B cell (primary cell): ENCODE measurements at regions not wholly inside any gene's neighbourhood (a gene's known extent, or its start where the extent isn't known, plus 50 kb on each side); places are given as distances from the start of the nearest gene placed in this dataset.

Source experiments
- ATAC-seq: fragments of 200-7000 bp; cut with Tn5 transposase; one replicate; pipeline ENCODE4 v1.10.0; 2021; ENCODE audit warnings: low read depth, mild to moderate bottlenecking, moderate number of reproducible peaks, moderate library complexity
- CTCF ChIA-PET: fragments of 350-600 bp; sonication (Branson Sonifier 250); formaldehyde crosslinking; loops from one replicate; lab custom pipeline; 2021; ENCODE audit warnings: antibody characterized with exemption, inconsistent platforms; lab: Charles Lee
- POLR2A ChIA-PET: fragments of 350-600 bp; sonication (Branson Sonifier 250); formaldehyde crosslinking; loops from one replicate; lab custom pipeline; 2021; ENCODE audit warnings: antibody characterized with exemption; lab: Charles Lee
- DNase-seq: peaks from one replicate; pipeline ENCODE4 v3.0.0; 2013
- H2AFZ ChIP-seq: 2 replicates; pipeline ENCODE4 v1.6.1; 2012; ENCODE audit warnings: mild to moderate bottlenecking, low read depth, low read length; ENCODE audit not compliant: insufficient read depth, poor library complexity, severe bottlenecking
- H3K27ac ChIP-seq, 2 donors: 1 replicate in 1 of 2; 2 replicates in 1 of 2; pipeline ENCODE4 v1.5.1; 2012 to 2013; ENCODE audit warnings: low read length in 2 of 2, mild to moderate bottlenecking in 2 of 2, moderate library complexity in 1 of 2
- H3K27me3 ChIP-seq, 4 experiments: fragments of 200-600 bp in 1 of 4; sonication (generic) in 1 of 4; replicated peaks in 1 of 4; 1 replicate in 2 of 4; 2 replicates in 2 of 4; pipeline versions ENCODE4 v1.6.1 to v1.7.0; 2013 to 2016; ENCODE audit warnings: low read length in 3 of 4, mild to moderate bottlenecking in 2 of 4, mixed read lengths in 1 of 4, moderate library complexity in 1 of 4; ENCODE audit not compliant: insufficient read depth in 4 of 4, control insufficient read depth in 3 of 4; ENCODE audit errors: control extremely low read depth in 1 of 4
- H3K36me3 ChIP-seq, 2 experiments: replicated peaks in 1 of 2; 1 replicate in 1 of 2; 2 replicates in 1 of 2; pipeline versions ENCODE4 v1.6.1 to v1.7.1; 2013; ENCODE audit warnings: low read length in 1 of 2; ENCODE audit not compliant: insufficient read depth in 2 of 2, control insufficient read depth in 1 of 2; ENCODE audit errors: control extremely low read depth in 1 of 2, extremely low read depth in 1 of 2
- H3K4me1 ChIP-seq, 2 donors: fragments of 200-600 bp in 1 of 2; sonication (generic) in 1 of 2; 1 replicate in 1 of 2; 2 replicates in 1 of 2; pipeline versions ENCODE4 v1.5.1 to v1.6.1; 2013 to 2017; ENCODE audit warnings: low read length in 2 of 2; ENCODE audit not compliant: control insufficient read depth in 2 of 2, insufficient read depth in 2 of 2
- H3K4me2 ChIP-seq: replicated peaks from 2 replicates; pipeline ENCODE3; 2012; ENCODE audit warnings: mild to moderate bottlenecking, low read depth, low read length; ENCODE audit not compliant: poor library complexity, severe bottlenecking
- H3K4me3 ChIP-seq, 5 experiments: fragments of 200-600 bp in 1 of 5; sonication (generic) in 1 of 5; 1 replicate in 3 of 5; 2 replicates in 2 of 5; pipeline versions ENCODE4 v1.5.1 to v1.7.0; 2011 to 2016; ENCODE audit warnings: low read length in 4 of 5, mild to moderate bottlenecking in 4 of 5, low read depth in 2 of 5, control low read depth in 1 of 5, moderate library complexity in 1 of 5; ENCODE audit not compliant: insufficient read depth in 1 of 5; ENCODE audit errors: control extremely low read depth in 1 of 5, extremely low read depth in 1 of 5
- H3K79me2 ChIP-seq: fragments of 200-600 bp; sonication (generic); one replicate; pipeline ENCODE4 v1.6.0; 2016; ENCODE audit warnings: low read length; ENCODE audit not compliant: control insufficient read depth, insufficient read depth
- H3K9ac ChIP-seq: fragments of 200-600 bp; sonication (generic); 2 replicates; pipeline ENCODE4 v1.6.1; 2017; ENCODE audit warnings: mild to moderate bottlenecking, low read length, moderate library complexity
- H3K9me3 ChIP-seq, 3 donors: one replicate each; pipeline versions ENCODE4 v1.6.1 to v1.7.1; 2013; ENCODE audit warnings: low read length in 2 of 3; ENCODE audit not compliant: control insufficient read depth in 2 of 3, insufficient read depth in 1 of 3; ENCODE audit errors: control extremely low read depth in 1 of 3
- H4K20me1 ChIP-seq: 2 replicates; pipeline ENCODE4 v1.6.0; 2012; ENCODE audit warnings: mild to moderate bottlenecking, low read length; ENCODE audit not compliant: insufficient read depth, control insufficient read depth, poor library complexity, severe bottlenecking
- H3K27ac Mint-ChIP-seq: one replicate; pipeline ENCODE4 v1.8.0; 2021; ENCODE audit warnings: mixed read lengths
- H3K27me3 Mint-ChIP-seq: one replicate; pipeline ENCODE4 v1.8.0; 2021; ENCODE audit warnings: mixed read lengths
- H3K4me1 Mint-ChIP-seq: one replicate; pipeline ENCODE4 v1.8.0; 2021; ENCODE audit warnings: mixed read lengths
- H3K4me3 Mint-ChIP-seq: one replicate; pipeline ENCODE4 v1.8.0; 2021; ENCODE audit warnings: mixed read lengths
- H3K9me3 Mint-ChIP-seq: one replicate; pipeline ENCODE4 v1.8.0; 2022; ENCODE audit warnings: mixed read lengths; ENCODE audit not compliant: insufficient read depth
- CTCF ChIP-seq: fragments of 200-600 bp; IDR thresholded peaks from one replicate; pipeline ENCODE4 v1.8.0; 2022; ENCODE audit warnings: antibody characterized with exemption, mild to moderate bottlenecking
- EZH2 ChIP-seq: IDR thresholded peaks from 2 replicates; pipeline ENCODE4 v1.6.1; 2012; ENCODE audit warnings: borderline replicate concordance, low read depth, mild to moderate bottlenecking, moderate library complexity, low read length; ENCODE audit not compliant: insufficient read depth, poor library complexity, severe bottlenecking
- WGBS: methylation state at CpG from one replicate; pipeline ENCODE4 v1.1.5; 2013; ENCODE audit warnings: missing lambda C conversion rate; ENCODE audit not compliant: insufficient coverage; 5-methylcytosine and 5-hydroxymethylcytosine counted together
- intact Hi-C: fragments of 100-400 bp; cut with micrococcal nuclease; formaldehyde crosslinking; loops from one replicate; pipeline ENCODE4 v1.10.0; 2022

- Mint-ChIP-seq H3K27me3 (no peaks in the 10 kb centered on the region), H3K9me3 (peaks cover 11% of the 10 kb centered on the region), H3K4me1 (no peaks in the 10 kb centered on the region), H3K27ac (no peak overlapping the region), H3K4me3 (no peak overlapping the region)
- WGBS = no CpG with 5 or more reads among the region's 2 CpGs
- Histone ChIP-seq H3K27me3 (no peaks in the 10 kb centered on the region), H4K20me1 (no peaks in the 10 kb centered on the region), H3K9me3 (peaks cover 0 to 6% (median 3%) of the 10 kb centered on the region in 3 donors), H2AFZ (no peak overlapping the region), H3K4me3 (no peak overlapping the region), H3K4me1 (no peaks in the 10 kb centered on the region), H3K27ac (no peak overlapping the region), H3K4me2 (no peak overlapping the region), H3K79me2 (no peaks in the 10 kb centered on the region), H3K9ac (no peak overlapping the region), H3K36me3 (peaks cover 0 to 4% of the 10 kb centered on the region in 2 experiments)
- ChIA-PET CTCF (interaction anchor here (0.6 kb wide), 1 partner anchor 1773 kb away, joined by 3 read pairs; no protein-coding TSS in a partner anchor), POLR2A (interaction anchor here (0.7 kb wide), 1 partner anchor 9 kb away, joined by 4 read pairs; no protein-coding TSS in a partner anchor)
- intact Hi-C loops = no loop called here
- no peak for TF ChIP-seq EZH2
- no peak for TF ChIP-seq CTCF
- DNase-seq (no peak), ATAC-seq (no peak)
These were observed 155.0 kb upstream of the KCNJ18 start for GRCh38 chr17:21537302-21537701.

DNA sequence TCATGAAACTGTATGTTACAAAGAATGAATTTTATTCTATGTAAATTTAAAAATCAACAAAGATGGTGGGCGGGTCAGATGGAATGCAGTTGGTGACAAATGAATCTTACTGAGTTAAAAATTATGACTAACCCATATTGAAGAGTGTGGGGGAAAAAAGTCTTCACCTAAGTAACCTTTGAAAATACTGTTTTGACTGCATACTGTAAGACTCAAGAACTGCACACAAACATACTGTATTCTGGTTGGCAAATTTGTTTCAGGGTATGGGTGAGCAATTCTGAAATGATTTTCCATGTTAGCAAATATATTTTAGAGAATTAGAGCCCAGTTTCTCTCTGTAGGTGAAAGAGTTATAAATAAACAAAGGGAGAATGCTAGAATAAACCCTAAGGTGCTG lies 153.7 kb upstream of the KCNJ18 start:
- POLR2A ChIA-PET = no interaction called here
- Histone ChIP-seq H3K27ac (no peak overlapping the region), H3K27me3 (no peaks in the 10 kb centered on the region), H3K36me3 (peaks cover 0 to 4% of the 10 kb centered on the region in 2 experiments), H4K20me1 (no peaks in the 10 kb centered on the region), H3K4me1 (no peaks in the 10 kb centered on the region), H3K4me3 (no peak overlapping the region), H3K4me2 (no peak overlapping the region), H2AFZ (no peak overlapping the region), H3K79me2 (no peaks in the 10 kb centered on the region), H3K9ac (no peak overlapping the region), H3K9me3 (peaks cover 0 to 6% (median 3%) of the 10 kb centered on the region in 3 donors)
- ATAC-seq = no peak
- intact Hi-C loops = no loop called here
- no peak for DNase-seq
- WGBS = no CpG with 5 or more reads among the region's 1 CpG
- no peaks in the 10 kb centered on the region for H3K4me1 Mint-ChIP-seq
- H3K9me3 Mint-ChIP-seq = peaks cover 11% of the 10 kb centered on the region
- H3K27me3 Mint-ChIP-seq = no peaks in the 10 kb centered on the region
- H3K27ac Mint-ChIP-seq = no peak overlapping the region
- CTCF ChIA-PET = no interaction called here
- no peak overlapping the region for H3K4me3 Mint-ChIP-seq
- TF ChIP-seq EZH2 (no peak), CTCF (no peak)
